ENCODE measurements at regions not wholly inside any gene's neighbourhood (a gene's known extent, or its start where the extent isn't known, plus 50 kb on each side); places are given as distances from the start of the nearest gene placed in this dataset.

- no peak overlapping the region for H3K4me3 ChIP-seq
- H3K9me3 ChIP-seq: no peaks in the 10 kb centered on the region
- H3K4me1 ChIP-seq: no peaks in the 10 kb centered on the region
- ATAC-seq: no peak
- TF ChIP-seq CTCF (IDR thresholded peaks at IDR 0.05): no peak
- H3K27ac ChIP-seq: no peak overlapping the region
- peaks cover 0 to 6% (median 0%) of the 10 kb centered on the region in 7 donors for H3K27me3 ChIP-seq
- intact Hi-C loops (cut with DNase I): no loop called here
- WGBS, 2 donors: 89% methylated on average over 9 of the region's 9 CpGs
- H3K36me3 ChIP-seq: no peaks in the 10 kb centered on the region
- DNase-seq: no peak
These were observed 97.5 kb downstream of the RPS24 start for GRCh38 chr10:78130966-78131710.

- no peak for TF ChIP-seq CTCF (IDR thresholded peaks at IDR 0.05)
These were observed 101.2 kb downstream of the RPS24 start for GRCh38 chr10:78134773-78135306.

GRCh38 chr10:78137147-78137546 lies 103.5 kb downstream of the RPS24 start:
- no peaks in the 10 kb centered on the region for H3K4me1 ChIP-seq
- no peak for TF ChIP-seq CTCF (IDR thresholded peaks at IDR 0.05)
- H3K27me3 ChIP-seq: peaks cover 0 to 11% (median 0%) of the 10 kb centered on the region in 7 donors
- WGBS, 2 donors: 56 to 68% methylated on average over 3 of the region's 3 CpGs
- H3K9me3 ChIP-seq: no peaks in the 10 kb centered on the region
- H3K36me3 ChIP-seq: no peaks in the 10 kb centered on the region
- intact Hi-C loops (cut with DNase I): no loop called here
- DNase-seq (no peak), ATAC-seq (no peak)
- no peak overlapping the region for H3K4me3 ChIP-seq
- no peak overlapping the region for H3K27ac ChIP-seq

More at GRCh38 chr10:78134773-78135306, 101.2 kb downstream of the RPS24 start:
- no peak overlapping the region for H3K27ac ChIP-seq
- 85 to 87% methylated on average over 10 of the region's 10 CpGs for WGBS, 2 donors
- no peak overlapping the region for H3K4me3 ChIP-seq
- intact Hi-C loops (cut with DNase I): no loop called here
- peaks cover 0 to 9% (median 0%) of the 10 kb centered on the region in 7 donors for H3K27me3 ChIP-seq
- no peaks in the 10 kb centered on the region for H3K36me3 ChIP-seq
- DNase-seq: no peak
- ATAC-seq: no peak
- H3K9me3 ChIP-seq: no peaks in the 10 kb centered on the region
- H3K4me1 ChIP-seq: no peaks in the 10 kb centered on the region

DNA sequence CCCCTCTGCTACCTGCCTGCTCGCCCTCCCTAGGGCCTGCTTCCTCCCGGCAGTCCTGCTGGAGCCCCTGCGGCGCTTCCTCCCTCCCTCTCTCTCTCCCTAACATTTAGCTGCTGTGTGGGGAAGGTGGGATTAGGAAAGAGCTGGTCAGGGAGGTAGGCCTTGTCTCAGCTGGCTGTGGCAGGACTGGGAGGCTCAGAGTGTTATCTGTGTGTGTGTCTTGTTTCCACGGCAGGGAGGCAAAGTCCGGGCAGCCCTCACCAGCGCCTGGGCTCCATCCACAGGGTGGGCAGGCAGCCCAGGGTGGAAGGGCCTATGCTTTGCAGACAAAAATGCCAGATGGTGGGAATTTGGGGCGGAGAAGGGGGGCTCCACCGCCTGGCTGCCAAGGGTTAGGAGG lies 105.7 kb downstream of the RPS24 start:
- Histone ChIP-seq H3K27ac (no peak overlapping the region), H3K27me3 (peaks cover 0 to 15% (median 0%) of the 10 kb centered on the region in 7 donors), H3K4me1 (no peaks in the 10 kb centered on the region), H3K4me3 (no peak overlapping the region), H3K9me3 (no peaks in the 10 kb centered on the region), H3K36me3 (no peaks in the 10 kb centered on the region)
- 60% methylated on average over 9 of the region's 9 CpGs for WGBS, 2 donors
- intact Hi-C loops (cut with DNase I): no loop called here
- ATAC-seq (peak in 6 of 8 donors; percentile 28 to 80 (median 68)), DNase-seq (peak in 1 of 2 donors; percentile 17)
- TF ChIP-seq CTCF (IDR thresholded peaks at IDR 0.05): no peak
